HG02610 (cell line): ENCODE measurements at regions not wholly inside any gene's neighbourhood (a gene's known extent, or its start where the extent isn't known, plus 50 kb on each side); places are given as distances from the start of the nearest gene placed in this dataset.
"Not testable (repeated sequence)": the region's sequence is repeated elsewhere in the genome, so short reads cannot be mapped to it uniquely, and the experiment has no call there.

Source experiments
- ATAC-seq: cut with Tn5 transposase; IDR thresholded peaks from one replicate; pipeline ENCODE4 v1.9.1; 2021; ENCODE audit warnings: mild to moderate bottlenecking, moderate library complexity; ENCODE audit not compliant: unreplicated experiment

DNA sequence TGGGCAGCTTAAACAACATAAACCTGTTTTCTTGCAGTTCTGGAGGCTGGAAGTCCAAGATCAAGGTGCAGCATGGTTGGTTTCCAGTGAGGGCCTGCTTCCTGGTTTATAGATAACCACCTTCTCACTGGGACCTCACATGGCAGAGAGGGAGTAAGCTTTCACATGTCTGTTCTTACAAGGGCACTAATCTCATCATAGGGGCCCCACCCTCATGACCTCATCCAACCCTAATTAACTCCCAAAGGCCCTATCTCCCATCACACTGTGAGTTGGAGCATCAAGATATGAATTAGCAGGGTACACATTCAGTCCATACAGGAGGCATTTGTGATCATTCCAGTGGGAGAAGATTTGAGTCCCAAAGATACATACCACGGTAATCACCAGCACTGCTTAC lies 50.5 kb upstream of the GRIN2A start:
- ATAC-seq, result no peak

GRCh38 chr16:10239640-10240039 lies 57.4 kb upstream of the GRIN2A start:
- no peak for ATAC-seq

- ATAC-seq, result no peak
Observed at GRCh38 chr16:10240854-10241613, 58.8 kb upstream of the GRIN2A start.

- no peak for ATAC-seq
Observed at GRCh38 chr16:10242097-10242496, 59.9 kb upstream of the GRIN2A start.

GRCh38 chr16:10242916-10243315 lies 60.7 kb upstream of the GRIN2A start:
- peak; percentile 62 for ATAC-seq

GRCh38 chr16:10245002-10245401 lies 62.8 kb upstream of the GRIN2A start:
- no peak for ATAC-seq

GRCh38 chr16:10250137-10250828 lies 68.1 kb upstream of the GRIN2A start:
- ATAC-seq, result no peak

GRCh38 chr16:10252155-10252554 lies 69.9 kb upstream of the GRIN2A start:
- no peak for ATAC-seq

- ATAC-seq, result no peak
Observed at GRCh38 chr16:10253409-10253808, 71.2 kb upstream of the GRIN2A start.

DNA sequence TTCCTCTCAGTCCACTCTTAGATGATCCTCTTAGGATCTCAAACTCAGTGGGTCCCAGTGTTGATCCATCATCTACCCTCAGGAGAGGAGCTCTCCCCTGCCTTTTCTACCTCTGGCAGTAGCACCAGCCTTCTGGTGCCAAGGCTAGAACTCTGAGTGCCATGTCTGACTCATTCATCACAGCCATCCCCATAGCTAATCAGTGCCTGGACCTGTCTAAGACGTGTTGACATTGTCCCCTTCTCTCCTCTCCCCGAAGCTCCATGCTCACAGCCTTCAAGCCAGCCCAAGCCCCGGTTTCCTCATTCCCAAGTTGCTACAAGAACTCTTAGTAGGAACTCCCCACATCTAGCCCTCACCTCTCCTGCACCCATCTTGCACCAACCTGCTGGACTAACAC lies 73.5 kb upstream of the GRIN2A start:
- no peak for ATAC-seq

DNA sequence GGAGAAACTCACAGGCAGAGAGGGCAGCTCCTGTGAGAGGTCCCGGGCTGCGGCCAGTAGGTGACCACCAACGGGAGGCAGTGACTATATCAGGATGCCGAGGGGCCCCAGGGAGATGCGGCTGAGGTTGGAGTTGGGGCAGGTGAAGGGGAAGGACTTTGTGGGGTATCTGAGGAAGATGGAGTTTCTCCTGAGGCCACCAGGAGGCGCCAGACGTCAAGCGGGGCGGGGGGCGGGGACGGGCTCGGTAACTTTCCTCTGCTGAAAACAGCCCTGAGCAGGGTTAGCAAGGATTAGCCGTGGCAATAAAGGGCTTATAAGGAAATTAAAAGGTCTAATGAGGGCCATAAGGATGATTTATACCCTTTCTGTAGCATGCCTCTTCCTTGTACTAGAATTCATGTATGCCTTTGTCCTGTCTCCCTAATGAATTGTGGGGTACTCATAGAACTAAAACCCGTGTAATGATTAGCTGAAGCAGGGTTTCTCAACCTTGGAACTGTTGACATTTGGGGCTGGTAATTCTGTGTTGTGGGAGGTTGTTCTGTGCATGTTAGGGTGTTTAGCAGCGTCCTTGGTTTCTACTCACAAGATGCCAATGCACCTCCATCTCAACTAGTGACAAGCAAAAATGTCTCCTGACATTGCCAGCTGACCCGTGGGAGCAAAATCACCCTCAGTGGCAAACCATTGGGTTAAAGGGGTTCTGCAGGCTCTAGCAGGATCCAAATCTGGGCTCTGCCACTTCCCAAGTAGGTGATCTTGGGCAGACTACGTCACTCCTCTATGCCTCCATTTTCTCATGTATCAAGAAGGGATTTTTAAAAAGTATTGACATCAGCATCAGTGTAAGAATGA lies 74.8 kb upstream of the GRIN2A start:
- ATAC-seq, result no peak

DNA sequence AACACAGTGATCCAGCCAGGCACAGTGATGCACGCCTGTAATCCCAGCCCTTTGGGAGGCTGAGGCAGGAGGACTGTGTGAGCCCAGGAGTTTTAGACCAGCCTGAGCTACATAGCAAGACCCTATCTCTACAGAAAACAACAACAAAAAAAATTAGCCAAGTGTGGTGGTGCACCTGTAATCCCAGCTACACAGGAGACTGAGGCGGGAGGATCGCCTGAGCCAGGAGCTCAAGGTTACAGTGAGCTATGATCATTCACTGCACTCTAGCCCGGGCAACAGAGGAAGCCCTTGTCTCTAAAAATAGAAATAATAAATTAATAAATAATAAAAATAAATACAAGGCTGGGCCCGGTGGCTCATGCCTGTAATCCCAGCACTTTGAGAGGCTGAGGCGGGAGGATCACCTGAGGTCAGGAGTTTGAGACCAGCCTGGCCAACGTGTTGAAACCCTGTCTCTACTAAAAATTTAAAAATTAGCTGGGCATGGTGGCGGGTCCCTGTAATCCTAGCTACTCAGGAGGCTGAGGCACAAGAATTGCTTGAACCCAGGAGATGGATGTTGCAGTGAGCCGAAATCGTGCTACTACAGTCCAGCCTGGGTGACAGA lies 75.5 kb upstream of the GRIN2A start:
- not testable (repeated sequence) for ATAC-seq

DNA sequence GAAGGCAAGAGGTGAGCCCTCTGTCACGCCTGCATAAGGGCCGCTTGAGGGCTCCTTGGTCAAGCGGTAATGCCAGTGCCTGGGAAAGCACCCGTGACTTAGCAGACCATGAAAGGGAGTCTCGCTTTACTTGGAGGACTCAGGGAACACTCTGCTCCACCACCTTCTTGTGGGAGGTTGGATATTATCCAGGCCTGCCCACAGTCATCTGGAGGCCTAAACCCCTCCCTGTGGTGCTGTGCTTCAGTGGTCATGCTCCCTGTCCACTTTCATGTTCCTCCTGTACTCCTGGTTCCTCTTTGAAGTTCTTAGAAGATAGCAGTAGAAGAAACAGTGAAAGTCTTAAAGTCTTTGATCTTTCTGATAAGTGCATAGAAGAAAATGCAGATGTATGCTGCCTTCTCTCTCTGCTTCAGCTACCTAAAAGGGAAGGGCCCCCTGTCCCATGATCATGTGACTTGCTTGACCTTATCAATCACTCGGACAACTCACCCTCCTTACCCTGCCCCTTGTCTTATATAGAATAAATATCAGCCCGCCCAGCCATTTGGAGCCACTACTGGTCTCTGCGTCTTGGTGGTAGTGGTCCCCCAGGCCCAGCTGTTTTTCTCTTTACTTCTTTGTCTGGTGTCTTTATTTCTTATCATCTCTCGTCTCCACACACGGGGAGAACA lies 76.8 kb upstream of the GRIN2A start:
- ATAC-seq, result not testable (repeated sequence)

DNA sequence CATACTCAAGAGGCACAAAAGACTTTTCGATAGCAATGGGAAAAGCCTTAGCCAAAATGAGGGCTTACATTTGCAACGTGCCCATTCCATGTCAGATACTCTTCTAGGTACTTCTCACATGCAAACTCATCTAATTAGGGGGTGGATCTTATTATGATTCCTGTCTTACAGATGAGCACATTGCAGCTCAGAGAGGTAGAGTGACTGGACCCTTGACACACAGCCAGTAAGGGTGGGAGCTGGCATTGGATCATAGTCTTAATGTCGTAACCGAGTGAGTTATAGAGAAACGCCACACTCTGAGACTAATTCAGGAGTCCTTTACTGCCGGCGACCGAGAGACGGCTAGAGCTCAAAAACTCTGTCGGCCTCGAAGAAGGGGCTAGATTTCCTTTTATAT lies 78.8 kb upstream of the GRIN2A start:
- no peak for ATAC-seq

DNA sequence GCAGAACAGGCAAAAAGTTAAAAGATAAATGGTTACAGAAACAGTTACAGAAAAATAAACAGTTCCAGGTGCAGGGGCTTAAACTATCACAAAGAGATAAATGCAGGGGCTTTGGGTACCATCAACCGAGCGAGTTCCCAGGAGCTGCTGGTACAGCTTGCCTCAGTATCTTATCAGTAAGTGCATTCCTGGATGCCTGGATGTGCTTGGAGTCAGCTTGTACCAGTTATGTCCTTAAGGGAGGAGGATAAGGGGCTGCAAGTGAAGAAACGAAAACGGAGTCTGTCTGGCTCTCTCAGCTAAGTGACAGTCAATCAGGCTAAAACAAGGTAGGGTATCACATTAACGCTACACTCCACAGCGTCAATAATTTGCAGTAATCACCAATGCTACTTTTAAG lies 79.3 kb upstream of the GRIN2A start:
- ATAC-seq, result not testable (repeated sequence)

DNA sequence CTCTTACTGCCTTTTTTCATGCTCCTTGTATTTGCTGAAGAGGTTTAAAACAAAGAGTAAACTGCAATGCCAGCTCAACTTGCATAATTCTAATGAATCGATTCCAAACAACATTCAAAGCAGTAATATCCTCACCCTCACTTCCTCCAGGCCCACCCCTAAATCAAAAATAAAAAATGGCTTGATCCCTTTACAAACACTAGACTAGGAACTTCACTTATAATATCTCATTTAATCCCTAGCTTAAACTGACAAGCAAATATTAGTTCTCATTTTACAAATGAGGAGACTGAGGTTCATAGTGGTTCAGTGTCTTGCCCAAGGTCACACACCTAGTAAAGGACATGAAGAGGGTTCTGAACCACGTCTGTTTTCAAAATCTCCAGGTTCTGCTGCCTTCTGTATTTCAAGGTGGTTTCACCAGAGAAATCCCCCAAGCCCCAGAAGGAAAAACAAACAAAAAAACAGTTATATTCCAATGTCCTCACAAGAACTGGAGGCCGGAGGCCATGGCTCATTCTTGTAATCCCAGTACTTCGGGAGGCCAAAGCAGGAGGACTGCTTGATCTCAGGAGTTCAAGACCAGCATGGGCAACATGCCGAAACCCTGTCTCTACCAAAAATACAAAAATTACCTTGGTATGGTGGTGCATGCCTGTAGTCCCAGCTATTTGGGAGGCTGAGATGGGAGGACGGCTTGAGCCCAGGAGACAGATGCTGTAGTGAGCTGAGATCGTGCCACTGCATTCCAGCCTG lies 80.3 kb upstream of the GRIN2A start:
- ATAC-seq, result no peak

GRCh38 chr16:10265770-10266615 lies 83.8 kb upstream of the GRIN2A start:
- no peak for ATAC-seq

DNA sequence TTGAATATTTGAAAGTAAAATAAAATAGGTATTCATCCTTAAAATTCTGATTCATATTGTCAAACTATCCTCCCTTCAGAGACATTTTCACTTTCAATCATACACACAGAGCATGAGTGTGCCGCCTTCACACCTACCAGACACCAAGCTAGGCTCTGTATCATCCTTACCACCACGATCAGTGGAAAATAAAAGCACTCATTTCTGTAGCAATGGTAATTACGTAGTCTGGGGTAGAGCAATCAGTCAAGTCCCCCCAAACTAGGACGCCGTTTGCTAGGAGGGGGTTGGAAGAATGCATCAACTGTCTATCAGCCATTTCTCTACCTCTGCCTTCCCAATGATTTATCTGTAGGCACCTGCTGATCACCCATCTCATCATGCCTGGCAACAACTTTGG lies 84.6 kb upstream of the GRIN2A start:
- peak; percentile 96 for ATAC-seq

GRCh38 chr16:10269632-10270031 lies 87.4 kb upstream of the GRIN2A start:
- ATAC-seq, result no peak
